Epidermal melanocyte (primary cell): ENCODE measurements at regions not wholly inside any gene's neighbourhood (a gene's known extent, or its start where the extent isn't known, plus 50 kb on each side); places are given as distances from the start of the nearest gene placed in this dataset.

Source experiments
- DNase-seq: peaks from one replicate; pipeline ENCODE4 v3.0.0; 2011; ENCODE audit warnings: low spot score; ENCODE audit not compliant: insufficient read length

DNA sequence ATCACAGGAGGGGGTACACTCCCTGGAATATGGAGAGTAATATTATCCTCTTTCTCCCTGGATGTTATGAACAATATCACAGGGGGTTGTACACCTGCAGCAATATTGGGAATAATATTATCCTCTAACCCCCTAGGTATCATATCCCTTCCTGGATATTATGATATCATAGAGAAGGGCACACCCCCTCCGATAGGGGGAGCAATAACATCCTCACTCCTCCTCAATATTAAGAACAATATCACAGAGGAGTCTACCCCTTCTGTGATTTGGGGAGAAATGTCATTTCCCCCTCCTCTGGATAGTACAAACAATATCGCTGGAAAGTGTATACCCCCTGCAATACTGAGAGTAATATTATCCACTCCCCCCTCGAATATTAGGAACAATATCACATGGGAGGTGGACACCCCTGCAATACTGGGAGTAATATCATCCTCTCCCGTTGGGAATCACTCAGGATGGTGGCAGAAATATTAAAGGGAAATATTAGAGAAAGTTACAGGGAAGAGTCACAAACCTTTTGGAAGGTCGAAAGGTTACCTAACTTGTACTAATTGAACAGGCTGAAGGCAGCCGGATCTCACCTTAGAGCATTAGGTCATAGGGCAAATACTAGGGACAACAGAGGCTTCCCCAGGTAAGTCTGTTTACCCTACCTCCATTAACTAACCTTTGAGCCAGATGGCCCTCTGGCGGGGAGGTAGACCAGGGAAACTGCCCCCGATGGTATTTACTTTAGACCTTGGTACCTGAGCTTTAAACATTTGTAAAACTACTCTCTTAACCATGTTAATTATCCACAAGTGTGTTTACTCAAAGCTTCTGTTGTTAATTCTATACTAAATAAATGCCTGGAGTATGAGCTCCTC is 57.5 kb upstream of the FREM1 start:
- DNase-seq = no peak

DNA sequence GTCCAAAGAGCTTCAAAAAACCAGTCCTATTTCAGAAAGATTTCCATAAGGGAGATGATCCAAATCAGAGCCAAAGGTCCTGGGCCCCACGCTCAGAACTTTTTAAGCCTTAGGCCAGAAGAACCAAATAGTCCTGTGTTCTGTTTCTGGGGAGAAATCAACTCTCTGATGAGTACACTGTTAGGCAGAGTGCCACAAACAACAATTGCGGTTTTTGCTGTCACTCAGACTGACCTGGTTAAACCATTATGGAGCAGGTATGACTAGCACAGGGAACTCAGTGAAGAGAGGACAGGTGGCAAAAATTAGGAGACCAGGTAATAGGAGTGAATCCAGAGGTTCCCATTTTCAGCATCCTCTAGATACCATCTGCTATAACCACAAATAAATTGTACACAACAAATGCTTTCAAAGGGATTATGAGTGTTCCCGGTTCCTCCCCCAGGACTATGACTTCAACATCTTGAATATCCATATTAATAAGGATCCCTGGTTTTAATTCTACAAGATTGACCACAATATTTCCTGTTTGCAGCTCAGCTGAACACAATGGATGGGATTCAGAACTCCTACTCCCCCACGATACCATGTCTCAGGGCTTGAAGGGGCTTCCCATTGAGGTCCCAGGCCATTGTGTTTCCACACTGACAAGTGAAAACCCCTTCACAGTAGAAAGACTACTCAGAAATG is 52.1 kb upstream of the FREM1 start:
- no peak for DNase-seq

DNA sequence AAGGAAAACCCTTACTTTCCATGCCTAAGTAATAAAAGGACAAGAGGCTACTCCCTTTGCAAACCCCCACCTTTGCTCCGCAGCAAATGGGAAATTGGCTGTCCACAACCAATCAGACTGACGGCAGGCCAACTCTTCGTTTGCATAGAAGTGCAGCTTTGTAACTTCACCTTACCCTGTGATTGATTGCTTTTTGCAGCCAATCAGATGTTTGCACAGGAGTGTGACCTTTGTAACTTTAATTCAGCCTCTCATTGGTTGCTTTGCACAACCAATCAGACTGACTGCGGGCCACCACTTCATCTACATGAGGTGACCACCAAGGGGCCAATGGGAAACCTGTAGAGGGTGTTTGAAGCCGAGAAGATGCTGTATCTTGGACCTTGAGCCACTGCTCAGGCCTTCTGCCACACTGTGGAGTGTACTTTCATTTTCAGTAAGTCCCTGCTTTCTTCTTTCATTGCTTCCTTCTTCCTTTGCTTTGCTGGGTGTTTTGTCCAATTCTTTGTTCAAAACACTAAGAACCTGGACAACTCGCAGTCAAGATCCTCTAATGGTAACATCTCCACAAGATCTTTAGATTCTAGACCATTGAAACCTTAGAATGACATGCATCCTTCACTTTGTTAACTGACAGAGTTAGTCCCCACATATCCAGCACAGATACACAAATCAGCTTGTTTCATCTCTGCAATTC is 51.3 kb upstream of the FREM1 start:
- DNase-seq = no peak

DNA sequence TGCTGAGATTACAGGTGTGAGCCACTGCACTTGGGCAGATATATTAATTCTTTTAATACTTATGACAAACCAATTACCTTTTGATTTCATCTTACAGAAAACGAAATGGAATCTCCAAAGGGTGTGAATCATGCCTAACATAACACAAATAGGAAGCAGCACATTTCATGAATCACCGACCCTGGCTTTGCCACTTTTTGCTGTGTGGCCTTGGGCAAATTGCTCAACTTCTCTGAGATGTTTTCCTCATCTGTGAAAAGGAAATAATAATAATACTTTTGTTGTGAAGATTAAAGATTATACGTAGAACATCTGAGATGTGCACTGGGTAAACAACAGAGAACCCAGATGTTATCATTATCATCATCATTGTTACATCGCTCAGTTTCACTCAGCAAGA is 50.7 kb upstream of the FREM1 start:
- no peak for DNase-seq
